ENCODE measurements at regions not wholly inside any gene's neighbourhood (a gene's known extent, or its start where the extent isn't known, plus 50 kb on each side); places are given as distances from the start of the nearest gene placed in this dataset.

DNA sequence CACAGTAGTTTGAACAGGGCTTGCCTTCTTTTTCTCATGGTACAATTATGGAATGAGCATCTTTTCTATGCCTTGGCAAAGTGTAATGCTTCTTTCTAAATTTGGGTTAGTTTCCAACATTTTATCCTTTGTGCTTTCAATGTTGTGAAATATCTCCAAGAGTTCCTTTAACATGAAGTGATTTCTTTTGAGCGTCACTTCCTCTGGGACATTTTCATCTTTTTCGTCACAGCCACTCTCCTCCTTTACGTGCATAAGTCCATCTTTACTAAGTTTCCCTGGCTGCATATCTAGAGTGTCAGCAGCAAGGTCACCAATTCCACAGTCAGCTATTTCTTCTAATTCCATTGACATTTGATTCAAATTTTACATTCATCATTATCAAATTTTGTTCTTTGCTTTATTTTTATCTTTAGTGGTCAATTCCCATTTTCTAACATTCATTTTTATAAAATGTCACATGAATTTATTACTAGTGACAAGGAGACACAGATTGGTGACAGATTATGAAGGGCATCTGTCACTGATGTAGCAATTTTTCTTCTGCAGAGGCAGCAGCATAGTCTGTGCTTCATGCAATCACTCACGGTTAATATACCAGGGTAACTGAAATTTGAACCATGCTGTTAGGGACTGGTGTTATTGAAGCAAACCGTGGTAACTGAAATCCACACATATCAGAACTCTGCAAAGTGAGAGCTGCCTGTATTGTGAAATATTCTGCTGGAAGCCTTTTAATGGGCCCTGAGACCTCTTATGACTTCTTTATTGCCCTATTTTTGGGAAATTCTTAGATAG lies 126.5 kb upstream of the THBS1 start:
- no peak for DNase-seq (ENCODE audit: low read depth)

DNA sequence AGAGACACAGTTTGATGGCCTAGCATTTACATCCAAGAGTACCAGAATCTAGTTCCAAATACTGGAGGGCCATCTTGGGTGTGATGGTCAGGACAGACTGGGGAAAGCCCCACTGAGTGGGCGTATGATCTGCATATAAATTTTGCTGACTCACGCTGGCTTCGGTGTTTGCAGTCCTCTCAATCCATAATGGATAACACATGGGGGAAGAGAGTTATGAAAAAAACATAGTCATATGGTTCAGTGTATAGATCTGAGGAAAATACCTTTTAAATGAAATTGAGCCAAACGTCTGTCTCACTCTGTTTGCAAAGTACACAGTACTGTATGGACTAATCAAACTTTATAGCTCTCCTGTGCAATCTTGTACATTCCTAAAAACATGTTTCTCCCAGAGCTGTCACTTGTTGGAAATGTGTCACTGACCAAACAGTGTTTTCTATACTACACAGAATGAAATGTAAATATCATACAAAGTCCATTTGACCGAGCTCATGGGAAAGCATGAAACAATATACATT lies 125.3 kb upstream of the THBS1 start:
- no peak for DNase-seq (ENCODE audit: low read depth)

DNA sequence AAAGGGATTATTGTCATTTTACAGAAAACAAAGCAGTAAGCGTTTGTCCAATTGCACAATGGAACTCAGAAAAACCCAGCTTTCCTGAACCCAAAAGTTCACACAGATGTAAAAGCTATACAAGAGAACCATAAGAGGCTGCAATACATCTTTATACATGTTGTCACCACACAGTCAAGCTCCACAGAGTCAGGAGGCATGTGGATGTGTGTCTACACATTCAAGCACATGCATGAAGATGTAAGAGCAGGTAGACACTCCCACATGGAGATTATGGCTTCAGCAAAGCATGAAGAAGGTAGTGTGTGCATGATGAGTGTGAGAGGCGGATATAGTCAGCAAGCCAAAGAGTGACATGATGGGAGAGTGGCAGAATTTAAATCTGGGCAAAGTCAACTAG lies 124.7 kb upstream of the THBS1 start:
- no peak for DNase-seq (ENCODE audit: low read depth)

- DNase-seq (ENCODE audit: low read depth) = no peak
Observed at GRCh38 chr15:39456582-39457330, 124.1 kb upstream of the THBS1 start.

DNA sequence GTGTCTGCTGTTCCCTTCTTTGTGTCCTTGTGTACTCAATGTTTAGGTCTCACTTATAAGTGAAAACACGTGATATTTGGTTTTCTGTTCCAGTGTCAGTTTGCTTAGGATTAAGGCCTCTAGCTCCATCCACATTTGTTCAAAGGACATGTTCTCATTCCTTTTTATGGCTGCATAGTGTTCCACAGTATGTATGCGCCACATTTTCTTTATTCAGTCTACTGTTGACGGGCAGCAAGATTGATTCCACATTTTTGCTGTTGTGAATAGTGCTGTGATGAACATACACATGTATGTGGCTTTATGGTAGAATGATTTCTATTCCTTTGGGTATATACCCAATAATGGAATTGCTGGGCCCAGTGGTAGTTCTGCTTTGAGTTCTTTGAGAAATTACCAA lies 122.7 kb upstream of the THBS1 start:
- DNase-seq (ENCODE audit: low read depth) = no peak

GRCh38 chr15:39459548-39459947 lies 121.3 kb upstream of the THBS1 start:
- DNase-seq (ENCODE audit: low read depth) = no peak

GRCh38 chr15:39460748-39461147 lies 120.1 kb upstream of the THBS1 start:
- no peak for DNase-seq (ENCODE audit: low read depth)

DNA sequence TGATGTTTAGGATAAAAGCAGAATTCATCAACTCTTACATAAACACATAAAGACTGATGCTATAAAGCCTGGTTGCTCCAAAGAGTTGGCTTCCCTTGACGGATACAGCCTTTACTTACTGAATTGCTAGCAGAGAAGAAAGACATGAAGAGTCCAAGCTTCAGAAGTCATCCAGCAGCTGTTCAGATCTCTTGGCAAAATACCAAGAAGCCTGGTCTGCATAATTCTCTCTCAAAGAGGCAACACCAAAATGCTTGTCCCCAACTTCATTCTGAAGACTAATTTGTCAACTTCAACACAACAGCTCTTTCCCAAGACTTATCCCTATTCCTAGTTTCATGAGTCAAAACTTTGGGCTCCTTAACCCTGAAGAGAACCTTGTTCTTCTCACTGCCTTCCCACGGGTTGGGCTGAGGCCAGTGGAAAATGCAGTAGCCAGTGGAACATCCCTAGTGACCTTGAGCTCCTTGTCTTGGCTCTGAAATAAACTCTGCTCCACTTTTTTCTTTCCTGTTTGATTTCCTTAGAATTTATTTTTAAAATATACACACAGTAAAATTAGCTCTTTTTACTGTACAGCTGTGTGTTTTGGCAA lies 119.2 kb upstream of the THBS1 start:
- no peak for DNase-seq (ENCODE audit: low read depth)

DNA sequence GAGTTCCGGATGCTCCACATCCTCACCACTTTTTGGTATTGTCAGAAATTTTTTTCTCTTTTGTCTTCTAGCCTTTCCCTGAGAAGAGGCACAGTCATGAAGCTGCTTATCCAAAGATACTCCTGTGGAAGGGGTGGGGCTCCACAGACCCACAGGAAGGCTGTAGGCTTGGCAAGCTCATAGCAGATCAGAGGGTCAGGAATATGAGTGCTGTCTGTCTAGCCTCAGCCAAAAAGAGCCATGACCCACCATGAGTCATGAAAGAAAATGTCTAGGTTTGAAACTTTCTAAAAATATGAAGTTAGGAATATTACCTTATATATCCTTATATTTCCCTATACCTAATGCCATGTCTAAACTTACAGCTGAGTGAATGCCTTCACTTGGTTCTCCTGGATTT lies 118.2 kb upstream of the THBS1 start:
- DNase-seq (ENCODE audit: low read depth) = no peak

GRCh38 chr15:39465843-39466749 lies 114.8 kb upstream of the THBS1 start:
- DNase-seq (ENCODE audit: low read depth) = no peak

- DNase-seq (ENCODE audit: low read depth) = no peak
Observed at GRCh38 chr15:39466750-39467105, 114.2 kb upstream of the THBS1 start.

- DNase-seq (ENCODE audit: low read depth) = no peak
Observed at GRCh38 chr15:39468331-39468730, 112.5 kb upstream of the THBS1 start.

DNA sequence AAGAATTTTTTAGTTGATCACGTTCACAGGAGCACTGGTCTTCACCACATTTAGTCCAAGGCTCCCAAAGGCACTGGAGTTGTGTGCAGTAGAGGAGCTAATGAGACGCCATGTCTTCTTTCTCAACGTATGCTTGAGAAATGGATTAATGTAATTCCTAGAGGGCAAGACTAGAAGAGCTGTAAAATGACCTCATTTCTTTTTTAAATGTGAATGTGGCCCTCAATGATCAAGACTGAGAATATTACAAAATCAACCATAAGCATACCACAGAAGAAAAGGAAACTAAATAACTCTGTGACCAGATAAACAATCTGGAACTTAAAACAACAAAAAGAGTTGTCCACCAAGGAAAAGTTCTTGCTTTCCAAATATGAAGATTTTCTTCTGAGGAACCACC lies 112.1 kb upstream of the THBS1 start:
- DNase-seq (ENCODE audit: low read depth) = no peak

DNA sequence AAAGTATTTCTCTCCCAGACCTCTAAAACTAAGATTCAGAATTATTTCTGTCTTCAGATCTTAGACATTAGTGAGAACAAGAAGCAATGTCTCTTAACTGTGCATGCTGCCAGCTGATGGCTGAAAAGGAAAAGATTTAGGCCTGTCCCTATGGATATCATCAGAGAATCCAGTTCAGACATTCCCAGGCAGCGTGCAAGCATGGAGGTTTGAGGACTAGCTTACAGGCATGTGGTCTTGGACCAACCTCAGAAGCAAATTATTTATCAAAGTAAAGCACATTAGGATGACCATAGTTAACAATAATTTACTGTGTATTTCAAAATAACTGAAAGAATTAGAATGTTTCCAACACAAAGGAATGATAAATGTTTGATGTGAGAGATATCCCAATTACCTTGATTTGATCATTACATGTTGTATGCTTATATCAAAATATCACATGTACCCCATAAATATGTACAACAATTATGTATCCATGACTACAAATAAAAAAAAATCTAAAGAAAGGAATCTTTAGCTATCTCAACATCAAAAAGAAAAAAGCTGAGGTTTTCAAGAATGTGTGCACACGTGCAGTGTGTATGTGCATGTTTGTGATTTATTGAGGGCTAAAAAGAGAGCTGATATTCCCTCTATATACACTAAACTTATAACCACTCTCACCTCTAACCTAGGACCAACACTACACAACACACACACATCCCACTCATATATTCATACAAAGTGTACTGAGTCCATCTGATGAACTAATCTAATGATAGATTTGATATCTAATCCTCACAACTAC lies 108.9 kb upstream of the THBS1 start:
- no peak for DNase-seq (ENCODE audit: low read depth)

GRCh38 chr15:39472621-39473297 lies 108.1 kb upstream of the THBS1 start:
- DNase-seq (ENCODE audit: low read depth) = no peak

DNA sequence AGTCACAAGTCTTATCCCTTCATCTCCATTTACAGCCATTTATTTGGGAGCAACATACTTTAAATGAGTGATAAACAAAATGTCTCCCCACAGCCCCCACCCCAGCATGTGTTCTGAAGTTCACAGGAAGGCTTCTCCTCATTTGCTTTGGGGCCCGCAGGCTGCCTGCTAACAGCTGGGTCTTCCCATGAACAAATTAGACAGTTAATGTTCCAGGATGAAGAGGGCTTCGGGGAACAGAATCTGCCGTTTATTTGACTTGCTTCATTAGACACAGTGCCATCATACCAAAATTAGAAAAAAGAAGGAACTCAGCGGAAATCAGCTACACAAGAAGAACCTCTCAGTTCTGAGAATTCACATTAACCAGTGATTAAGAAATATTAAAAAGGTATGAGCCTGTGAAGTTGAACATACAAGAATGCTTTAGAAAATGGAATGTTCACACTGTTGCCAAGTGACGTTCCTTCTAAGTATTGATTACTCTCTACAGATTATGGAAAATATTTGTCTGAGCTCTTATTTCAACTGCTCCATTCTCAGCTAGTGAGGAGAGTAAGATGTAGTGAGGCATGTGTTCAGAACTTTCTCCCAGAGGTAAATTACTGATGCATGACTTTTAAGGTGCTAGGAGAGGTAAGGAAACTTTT lies 107.5 kb upstream of the THBS1 start:
- no peak for DNase-seq (ENCODE audit: low read depth)

GRCh38 chr15:39474657-39475056 lies 106.2 kb upstream of the THBS1 start:
- no peak for DNase-seq (ENCODE audit: low read depth)

DNA sequence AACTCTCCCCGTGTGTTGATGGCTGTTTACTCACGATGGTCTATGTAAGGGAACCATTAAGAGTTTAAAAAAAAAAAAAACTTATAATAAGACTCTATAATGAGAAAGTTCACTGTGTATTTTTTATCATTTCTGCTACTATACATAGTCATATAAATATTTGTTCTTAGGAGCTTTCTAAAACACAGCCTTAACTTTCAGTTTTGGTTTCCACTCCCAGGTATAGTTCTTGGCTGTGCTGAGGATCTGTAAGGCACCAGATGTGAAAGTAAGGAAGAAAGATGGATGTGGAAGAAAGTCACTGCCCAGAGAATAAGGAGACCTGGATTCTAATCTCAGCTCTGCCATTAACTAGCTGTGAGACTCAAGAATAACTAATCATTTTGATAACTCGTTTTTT lies 101.9 kb upstream of the THBS1 start:
- no peak for DNase-seq (ENCODE audit: low read depth)

DNA sequence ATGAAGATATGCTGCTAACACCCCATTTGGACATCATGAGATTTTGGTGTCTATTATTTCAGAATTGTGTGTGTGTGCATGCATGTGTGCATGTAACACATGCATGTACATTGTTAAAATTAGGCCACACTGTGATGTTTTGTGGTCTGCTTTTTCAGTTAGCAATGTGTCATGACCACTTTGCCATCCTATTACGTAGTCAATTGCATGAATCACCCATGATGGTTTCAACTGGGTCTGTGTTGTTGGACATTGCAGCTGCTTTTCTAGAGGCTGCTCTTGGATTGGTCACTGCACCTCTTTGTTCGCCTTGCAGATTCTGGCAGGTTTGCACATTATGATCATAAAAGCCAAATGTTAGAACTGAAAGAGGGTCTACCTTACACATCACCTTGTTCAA lies 101.0 kb upstream of the THBS1 start:
- no peak for DNase-seq (ENCODE audit: low read depth)

- DNase-seq (ENCODE audit: low read depth) = no peak
Observed at GRCh38 chr15:39482459-39482858, 98.4 kb upstream of the THBS1 start.

All from activated T-cell treated with anti-CD3 and anti-CD28 coated beads for 24 hours (primary cell).